ENCODE measurements at regions not wholly inside any gene's neighbourhood (a gene's known extent, or its start where the extent isn't known, plus 50 kb on each side); places are given as distances from the start of the nearest gene placed in this dataset.

DNA sequence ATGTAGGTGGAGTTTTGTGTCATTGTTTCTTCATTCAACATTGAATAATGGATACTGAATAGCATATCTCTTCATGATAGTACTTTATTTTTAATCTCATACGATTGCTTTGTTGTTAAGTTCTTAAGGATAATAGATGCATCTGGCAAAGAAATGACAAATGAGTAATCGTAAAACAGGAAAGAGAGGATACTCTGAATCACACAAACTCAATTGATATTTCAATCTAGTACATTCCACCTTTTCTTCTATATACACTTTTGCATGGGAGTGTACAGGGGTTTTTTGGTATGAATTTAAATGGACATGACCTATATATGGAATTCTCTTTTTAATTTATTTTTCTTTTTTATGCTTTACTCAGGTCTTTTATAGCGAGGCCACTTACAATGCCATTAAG lies 186.9 kb upstream of the STK26 start:
- TF ChIP-seq, protein P1, sequence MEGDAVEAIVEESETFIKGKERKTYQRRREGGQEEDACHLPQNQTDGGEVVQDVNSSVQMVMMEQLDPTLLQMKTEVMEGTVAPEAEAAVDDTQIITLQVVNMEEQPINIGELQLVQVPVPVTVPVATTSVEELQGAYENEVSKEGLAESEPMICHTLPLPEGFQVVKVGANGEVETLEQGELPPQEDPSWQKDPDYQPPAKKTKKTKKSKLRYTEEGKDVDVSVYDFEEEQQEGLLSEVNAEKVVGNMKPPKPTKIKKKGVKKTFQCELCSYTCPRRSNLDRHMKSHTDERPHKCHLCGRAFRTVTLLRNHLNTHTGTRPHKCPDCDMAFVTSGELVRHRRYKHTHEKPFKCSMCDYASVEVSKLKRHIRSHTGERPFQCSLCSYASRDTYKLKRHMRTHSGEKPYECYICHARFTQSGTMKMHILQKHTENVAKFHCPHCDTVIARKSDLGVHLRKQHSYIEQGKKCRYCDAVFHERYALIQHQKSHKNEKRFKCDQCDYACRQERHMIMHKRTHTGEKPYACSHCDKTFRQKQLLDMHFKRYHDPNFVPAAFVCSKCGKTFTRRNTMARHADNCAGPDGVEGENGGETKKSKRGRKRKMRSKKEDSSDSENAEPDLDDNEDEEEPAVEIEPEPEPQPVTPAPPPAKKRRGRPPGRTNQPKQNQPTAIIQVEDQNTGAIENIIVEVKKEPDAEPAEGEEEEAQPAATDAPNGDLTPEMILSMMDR (IDR thresholded peaks at IDR 0.05): no peak
- no peak for TF ChIP-seq POLR2A (IDR thresholded peaks at IDR 0.05)

Measured in suprapubic skin (tissue), 3 donors.